Endothelial cell of umbilical vein (primary cell): ENCODE measurements at regions not wholly inside any gene's neighbourhood (a gene's known extent, or its start where the extent isn't known, plus 50 kb on each side); places are given as distances from the start of the nearest gene placed in this dataset.

Experiments
- CTCF ChIP-seq, 2 donors: IDR thresholded peaks; 1 replicate in 1 of 2; 2 replicates in 1 of 2; pipeline ENCODE4 v1.5.1; 2011; ENCODE audit warnings: low read length in 2 of 2, mild to moderate bottlenecking in 2 of 2, moderate library complexity in 2 of 2, control low read depth in 1 of 2, inconsistent platforms in 1 of 2, low read depth in 1 of 2; ENCODE audit not compliant: insufficient read depth in 1 of 2; ENCODE audit errors: extremely low read depth in 1 of 2
- EZH2 ChIP-seq: IDR thresholded peaks from 2 replicates; pipeline ENCODE4 v1.6.1; 2012; ENCODE audit warnings: borderline replicate concordance, low read depth, mild to moderate bottlenecking, moderate library complexity, low read length, inconsistent platforms; ENCODE audit not compliant: severe bottlenecking

DNA sequence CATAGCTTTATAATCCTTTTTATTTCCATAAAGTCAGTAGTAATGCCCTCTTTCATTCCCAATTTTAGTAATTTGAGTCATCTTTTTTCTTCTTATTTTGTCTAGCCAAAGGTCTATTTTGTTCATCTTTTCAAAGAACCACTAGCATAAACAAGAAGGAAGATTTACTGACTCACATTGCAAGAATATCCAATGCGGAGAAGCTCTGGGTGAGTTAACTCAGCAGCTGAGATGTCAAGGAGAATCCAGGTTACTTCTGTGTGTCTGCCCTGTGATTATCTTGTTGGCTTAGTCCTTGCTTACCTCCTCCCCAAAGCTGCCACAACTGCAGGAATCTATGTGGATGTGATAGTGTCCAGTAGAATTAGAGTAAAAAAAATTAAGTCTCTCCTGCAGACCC lies 311.4 kb upstream of the NCKAP5 start:
- TF ChIP-seq EZH2 = no peak
- TF ChIP-seq CTCF (IDR thresholded peaks at IDR 0.05; ENCODE audit: extremely low read depth in 1 of 2, insufficient read depth in 1 of 2, low read depth in 1 of 2, low read length in 2 of 2) = no peak
